HG03066 (cell line): ENCODE measurements at regions not wholly inside any gene's neighbourhood (a gene's known extent, or its start where the extent isn't known, plus 50 kb on each side); places are given as distances from the start of the nearest gene placed in this dataset.
"Not testable (repeated sequence)": the region's sequence is repeated elsewhere in the genome, so short reads cannot be mapped to it uniquely, and the experiment has no call there.

Experiments used
- ATAC-seq: cut with Tn5 transposase; IDR thresholded peaks from one replicate; pipeline ENCODE4 v1.9.1; 2021; ENCODE audit warnings: low read depth; ENCODE audit not compliant: unreplicated experiment

DNA sequence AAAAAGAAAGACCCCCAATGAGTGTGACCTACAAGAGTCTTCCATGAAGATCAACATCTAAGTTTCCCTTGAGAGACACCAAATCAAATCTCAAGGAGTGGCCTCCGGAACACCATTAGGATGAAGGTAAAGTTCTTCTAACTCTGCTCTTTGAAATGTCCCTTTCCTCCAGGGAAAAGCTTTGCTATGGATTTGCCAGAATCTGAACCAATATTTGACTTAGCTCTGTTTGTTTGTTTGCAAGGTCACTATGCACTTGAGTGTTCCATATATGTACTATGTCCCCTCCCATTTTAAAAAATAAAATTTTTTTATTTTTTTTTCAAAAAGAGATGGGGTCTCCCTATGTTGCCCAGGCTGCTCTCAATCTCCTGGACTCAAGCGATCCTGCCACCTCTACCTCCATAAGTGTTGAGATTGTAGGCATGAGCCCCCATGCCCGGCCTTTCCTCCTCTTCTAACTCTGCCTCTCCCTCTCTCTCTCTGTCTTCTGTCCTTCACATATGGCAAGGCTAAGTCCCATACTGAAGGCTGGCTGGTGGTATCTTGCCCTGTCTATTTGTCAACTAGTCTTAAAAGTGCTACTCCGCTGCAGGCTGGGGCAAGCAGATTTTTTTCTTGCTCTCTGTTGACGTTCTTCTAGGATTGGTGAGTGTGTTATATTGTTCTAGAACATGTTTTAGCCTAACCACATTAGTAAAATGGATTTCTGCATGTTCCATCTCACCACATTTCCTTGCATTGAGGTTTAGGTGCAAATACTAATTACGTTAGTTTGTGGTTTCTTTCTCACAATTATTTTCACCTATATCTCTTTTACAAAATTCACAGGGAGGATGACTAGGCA is 276.7 kb upstream of the DYNLRB2 start:
- ATAC-seq, result no peak

DNA sequence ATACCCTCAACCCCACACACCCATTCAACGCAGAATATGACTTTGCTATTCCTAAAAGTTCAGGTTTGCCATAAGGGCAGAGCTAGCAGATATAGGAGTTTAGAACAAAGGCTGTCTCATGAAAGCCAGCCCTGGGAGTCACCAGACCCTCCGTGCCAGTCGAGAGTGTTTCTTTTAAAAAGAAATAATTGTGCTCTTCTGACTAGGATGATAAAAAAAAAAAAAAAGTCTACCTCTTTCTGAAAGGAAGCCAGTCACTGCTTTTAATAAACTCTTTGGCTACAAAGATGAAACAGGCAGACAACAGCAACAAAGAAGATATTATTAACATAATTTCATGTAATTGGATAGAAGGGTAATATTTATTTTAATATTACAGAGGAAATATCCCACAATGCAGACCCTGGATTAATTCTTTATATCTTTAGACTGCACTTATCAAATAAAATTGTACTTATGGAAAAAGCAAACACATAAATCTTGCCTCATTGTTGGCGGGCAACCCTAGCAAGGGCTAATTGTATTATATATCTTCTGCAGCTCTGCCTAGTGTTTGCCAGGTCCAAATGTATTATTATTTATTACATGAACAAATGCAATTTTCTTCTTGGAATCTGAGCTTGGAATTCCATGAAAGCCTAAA is 277.5 kb upstream of the DYNLRB2 start:
- ATAC-seq, result no peak

DNA sequence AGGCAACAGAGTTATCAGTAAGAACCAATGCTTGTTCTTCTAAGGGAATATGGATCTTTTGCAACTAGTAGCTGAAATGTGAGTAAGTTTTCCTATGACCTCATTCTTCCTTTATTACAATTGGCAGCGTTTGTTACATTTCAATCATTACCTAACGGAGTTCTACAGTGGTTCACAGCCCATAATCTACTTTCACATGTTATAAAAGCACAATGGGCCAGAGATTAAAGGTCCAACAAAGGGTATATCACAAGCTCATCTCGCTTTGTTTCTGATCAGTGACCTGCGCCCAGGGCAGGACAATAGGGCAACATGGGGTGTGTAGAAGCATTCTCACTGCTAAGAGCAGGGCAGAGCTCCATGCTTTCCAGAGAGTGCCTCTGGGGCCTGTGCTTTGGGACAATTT is 279.9 kb upstream of the DYNLRB2 start:
- no peak for ATAC-seq

DNA sequence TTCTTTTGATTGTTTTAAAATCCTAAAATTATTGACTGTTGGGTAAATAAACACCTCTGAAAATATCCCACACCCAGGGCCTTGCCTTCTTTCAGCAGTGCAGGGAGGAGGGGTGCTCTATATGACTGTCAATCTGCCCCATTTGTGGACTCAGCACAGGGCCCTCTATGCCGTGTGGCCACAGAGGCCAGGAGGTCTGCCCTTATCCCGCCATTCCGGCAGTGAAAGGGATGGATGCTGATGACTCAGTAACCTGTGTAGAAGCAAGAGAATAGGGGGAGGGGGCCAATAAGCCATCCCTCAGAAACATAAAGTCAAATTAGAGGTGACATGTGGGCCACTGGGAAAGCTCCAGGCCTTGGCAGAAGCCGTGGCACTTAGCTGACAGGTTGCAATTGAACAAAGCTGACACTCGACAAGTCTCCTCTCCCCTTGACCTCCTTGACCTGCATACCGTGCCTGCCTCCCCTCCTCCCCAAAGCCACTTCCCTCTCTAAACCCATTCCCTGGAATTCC is 281.4 kb upstream of the DYNLRB2 start:
- ATAC-seq, result no peak

DNA sequence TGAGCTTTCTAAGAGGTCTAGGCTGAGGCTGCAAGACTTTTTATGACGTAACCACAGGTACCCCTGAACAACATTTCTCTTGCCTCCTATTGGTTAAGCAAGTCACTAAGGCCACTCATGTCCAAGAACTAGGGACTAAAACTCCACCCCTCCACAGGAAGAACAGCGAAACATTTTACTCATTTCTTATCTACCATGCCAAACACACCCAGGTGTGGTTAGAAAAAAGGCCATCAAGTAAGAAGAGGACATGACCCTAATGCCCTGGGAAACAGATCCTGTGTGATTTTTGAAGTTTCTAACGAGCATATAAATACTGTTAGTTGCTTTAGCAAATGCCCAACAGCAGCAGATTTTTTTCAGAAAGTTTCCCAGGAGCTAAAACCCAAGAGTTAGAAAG is 282.4 kb upstream of the DYNLRB2 start:
- ATAC-seq, result no peak

DNA sequence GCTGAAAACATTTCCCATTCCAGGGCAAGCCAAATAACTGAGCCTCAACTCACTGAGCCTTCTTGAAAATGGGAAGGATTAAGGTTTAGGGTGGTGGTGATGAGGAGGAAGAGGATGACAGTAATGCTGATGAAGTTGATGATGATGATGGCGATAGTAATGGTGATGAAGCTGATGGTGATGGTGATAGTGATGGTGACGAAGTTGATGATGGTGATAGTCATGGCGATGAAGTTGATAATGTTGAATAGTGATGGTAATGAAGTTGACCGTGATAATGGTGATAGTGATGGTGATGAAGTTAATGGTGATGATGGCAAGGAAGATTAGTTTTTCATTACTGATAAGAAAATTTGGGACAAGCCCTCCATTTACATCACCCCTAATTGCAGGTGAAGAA is 285.8 kb upstream of the DYNLRB2 start:
- ATAC-seq, result no peak

DNA sequence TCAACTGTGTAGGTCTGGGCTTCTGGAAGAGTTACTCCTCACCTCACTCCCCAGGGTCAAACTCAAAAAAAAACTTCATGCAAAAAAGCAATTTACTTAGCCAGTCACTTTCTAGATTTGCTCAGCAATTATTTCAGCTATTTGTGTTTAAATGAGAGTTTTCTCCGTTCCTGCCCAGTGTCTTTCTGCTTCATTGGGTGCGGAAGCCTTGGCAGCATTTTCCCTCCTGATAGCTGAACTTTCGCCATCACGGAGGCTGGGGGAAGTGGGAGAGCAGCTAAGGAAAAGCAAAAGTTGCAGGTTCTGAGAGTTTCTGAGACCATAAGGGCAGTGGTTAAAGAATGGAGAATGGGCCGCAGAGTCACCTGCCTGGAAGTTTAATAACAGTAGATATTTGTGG is 287.1 kb upstream of the DYNLRB2 start:
- ATAC-seq, result no peak

DNA sequence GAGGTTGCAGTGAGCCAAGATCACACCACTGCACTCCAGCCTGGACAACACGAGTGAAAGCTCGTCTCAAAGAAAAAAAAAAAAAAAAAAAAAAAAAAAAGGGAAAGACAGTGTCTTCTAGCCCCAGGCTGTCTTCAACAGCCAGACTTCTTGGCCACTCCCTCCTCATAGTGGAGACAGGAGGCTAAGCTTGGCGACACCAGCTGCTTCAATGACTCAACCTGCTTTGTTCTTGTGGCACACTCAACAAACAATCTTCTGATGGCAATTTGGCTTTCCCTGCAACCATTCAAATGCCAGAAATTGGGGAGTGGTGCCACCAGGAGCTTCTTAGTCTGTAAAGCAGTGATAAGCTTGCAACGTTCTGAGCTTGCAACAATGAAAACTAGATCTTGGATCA is 290.4 kb upstream of the DYNLRB2 start:
- no peak for ATAC-seq

DNA sequence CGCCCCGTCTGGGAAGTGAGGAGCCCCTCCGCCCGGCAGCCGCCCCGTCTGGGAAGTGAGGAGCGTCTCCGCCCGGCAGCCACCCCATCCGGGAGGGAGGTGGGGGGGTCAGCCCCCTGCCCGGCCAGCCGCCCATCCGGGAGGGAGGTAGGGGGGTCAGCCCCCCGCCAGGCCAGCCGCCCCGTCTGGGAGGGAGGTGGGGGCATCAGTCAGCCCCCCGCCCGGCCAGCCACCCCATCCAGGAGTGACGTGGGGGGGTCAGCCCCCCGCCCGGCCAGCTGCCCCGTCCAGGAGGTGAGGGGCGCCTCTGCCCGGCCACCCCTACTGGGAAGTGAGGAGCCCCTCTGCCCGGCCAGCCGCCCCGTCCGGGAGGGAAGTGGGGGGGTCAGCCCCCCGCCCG is 297.5 kb upstream of the DYNLRB2 start:
- not testable (repeated sequence) for ATAC-seq

DNA sequence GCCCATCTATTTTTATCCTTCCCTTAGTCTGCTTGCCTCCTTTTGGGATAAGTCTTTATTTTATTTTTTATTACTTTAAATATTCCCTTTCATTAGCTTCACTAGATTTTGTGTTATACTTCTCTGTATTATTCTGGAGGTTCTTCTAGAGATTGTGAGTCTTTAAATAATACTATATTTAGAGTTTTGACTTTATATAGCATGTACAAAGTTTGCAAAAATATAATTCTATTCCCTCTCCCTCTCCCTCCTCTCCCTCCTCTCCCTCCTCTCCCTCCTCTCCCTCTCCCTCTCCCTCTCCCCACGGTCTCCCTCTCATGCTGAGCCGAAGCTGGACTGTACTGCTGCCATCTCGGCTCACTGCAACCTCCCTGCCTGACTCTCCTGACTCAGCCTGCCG is 298.5 kb upstream of the DYNLRB2 start:
- not testable (repeated sequence) for ATAC-seq

DNA sequence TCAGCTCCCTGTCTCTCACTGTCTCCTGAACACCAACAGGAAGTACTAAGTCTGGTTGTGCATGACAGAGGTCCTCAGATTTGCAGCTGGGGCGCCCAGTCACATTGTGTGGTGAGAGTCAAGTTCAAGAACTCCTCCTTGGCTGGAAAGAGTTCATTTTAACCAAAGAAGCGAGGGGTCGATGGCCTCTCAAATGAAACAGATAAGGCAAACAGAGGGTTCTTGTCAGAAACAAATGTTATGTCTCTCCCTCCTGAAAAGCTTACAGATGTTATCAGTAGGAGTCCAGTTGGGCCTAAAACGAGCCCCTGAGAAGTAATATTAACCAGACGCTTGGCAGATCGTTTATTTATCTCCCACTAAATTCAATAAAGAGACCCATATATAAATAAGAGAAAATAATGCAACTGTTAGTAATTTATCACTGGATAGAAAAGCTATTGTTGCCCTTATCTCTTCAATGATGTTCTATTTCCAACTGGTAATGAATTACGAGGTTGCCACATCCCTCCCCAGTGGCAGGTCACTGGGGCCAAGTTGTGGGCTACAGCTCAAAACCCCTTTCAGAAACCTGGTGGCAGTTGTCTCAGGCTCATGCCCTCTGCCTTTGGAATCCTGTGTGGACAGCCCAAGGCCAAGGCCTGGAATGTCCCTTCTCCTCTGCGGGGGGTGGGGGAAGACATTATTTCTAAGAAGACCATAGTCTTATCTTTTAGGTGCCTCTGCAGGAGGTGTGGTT is 307.5 kb upstream of the DYNLRB2 start:
- no peak for ATAC-seq

DNA sequence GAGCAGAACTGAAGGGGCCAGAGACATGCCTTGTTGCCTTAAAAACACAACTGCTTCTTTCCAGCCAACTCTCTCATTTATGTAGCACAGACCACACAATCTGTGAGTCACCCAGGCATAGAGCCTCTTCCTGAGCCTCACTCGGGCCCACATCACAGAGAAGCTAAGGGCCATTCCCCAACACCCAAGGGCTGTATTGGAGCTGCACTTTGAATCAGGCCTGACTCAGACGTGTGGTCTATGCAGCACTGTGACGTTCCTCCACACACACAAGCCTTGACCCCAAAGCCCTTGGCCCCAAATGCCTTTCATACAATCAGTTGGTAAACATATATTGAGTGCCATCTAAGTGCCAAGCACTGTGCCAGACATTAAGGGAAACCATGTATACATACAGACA is 308.9 kb upstream of the DYNLRB2 start:
- ATAC-seq, result no peak

DNA sequence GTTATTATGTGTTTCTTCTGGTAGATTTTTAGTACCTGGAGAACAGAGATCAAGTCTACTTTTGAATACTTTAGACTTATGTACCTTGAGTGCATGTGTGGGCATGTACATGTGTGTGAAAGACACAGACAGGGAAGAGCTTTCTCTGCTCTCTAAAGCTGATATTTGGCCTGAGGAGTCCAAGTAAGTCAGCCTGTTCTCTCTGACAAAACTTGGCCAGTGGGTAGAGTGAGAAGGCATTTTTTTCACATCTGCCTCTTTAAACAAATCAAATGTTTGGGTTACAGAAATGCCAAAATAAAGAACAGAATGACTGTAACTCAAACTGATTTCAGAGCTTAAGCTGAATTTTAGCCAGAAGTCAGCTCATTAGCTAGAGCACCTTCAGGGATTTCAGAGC is 309.7 kb upstream of the DYNLRB2 start:
- no peak for ATAC-seq

DNA sequence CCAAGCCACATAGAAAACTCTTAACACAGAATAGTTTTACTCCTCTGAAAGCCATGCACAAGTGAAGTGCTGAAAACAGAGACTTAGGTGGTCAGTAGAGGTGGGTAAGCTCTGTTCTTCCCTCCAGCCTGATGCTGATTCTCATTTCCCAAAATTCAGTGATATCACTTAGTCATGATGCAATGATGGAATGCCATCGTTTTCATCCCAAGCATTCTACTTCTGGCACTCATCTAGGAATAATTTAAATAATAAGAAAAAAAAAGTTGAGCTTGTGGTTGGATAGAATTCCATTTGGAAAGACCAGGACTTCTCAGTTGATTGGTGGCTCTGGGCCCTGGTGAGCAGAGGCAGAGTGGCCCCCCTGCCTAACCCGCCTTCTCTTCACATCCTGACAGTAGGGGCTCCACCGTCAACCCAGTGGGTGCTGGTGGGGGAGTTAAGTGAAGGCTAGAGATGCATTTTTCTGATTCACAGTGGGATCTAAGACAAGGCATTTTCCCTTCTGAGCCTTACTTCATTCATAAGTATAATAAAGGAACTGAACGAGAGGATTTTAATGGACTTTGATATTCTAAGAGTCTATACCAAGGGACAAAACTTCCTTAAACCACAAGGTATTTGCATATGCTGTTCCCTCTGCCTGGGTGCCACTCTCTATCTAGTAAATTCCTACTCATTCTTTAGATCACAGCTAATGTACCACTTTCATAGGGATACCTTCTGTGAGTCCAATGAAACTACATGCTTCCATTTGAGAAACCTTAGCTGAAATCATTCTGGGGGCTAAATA is 310.3 kb upstream of the DYNLRB2 start:
- ATAC-seq, result no peak

DNA sequence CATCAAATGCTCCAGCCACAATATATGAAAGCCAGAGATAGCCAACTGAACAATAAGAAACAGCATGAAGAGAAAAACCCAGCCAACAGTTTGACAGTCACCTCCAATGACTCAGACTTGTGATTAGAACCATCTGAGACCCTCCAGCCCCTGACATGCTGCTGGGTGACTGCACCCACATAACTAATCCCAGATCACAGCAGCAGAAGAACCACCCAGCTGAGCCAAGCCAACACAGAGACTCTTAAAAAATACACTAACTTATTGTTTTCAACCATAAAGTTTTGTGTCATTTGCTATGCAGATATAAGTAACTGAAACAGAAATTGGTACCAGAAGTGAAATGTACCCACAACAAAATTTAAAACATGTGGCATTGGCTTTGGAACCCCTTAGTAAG is 314.3 kb upstream of the DYNLRB2 start:
- no peak for ATAC-seq

DNA sequence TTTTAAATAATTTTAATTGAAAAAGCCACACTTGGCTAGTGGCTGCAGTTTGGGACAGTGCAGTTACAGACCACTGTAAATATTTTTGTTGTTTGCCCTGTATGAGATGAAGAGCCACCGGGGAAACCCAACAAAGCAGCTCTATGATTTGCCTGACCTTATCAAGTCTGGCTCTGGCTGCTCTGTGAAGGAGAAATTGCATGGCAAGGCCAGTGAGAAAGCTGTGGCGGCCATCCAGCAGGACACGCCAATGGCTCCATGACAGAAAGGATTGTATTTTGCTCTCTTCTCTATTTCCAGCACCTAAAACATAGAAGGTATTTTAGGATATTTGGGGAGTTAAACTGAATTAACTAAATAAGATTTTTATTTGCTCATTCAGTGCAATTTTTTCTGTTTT is 330.0 kb upstream of the DYNLRB2 start:
- ATAC-seq, result no peak

DNA sequence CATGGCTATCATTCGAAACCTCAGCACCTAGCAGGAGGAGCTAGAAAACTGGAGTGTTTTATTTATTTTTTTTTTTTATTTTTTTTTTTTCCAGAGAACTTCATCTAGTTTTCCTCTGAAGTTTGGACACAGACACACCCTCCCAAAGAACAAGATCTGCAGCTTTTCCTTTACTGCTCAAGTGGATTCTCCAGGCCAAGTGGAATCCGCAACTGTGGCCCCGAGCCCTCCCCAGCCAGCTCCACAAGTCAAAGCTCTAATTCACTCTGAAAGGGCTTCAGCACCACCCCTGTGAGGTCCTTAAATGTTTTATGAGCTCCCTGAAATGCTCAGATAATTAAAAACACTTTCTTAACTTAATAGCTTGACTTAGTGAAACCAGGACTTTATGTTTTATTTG is 332.1 kb upstream of the DYNLRB2 start:
- ATAC-seq, result no peak

DNA sequence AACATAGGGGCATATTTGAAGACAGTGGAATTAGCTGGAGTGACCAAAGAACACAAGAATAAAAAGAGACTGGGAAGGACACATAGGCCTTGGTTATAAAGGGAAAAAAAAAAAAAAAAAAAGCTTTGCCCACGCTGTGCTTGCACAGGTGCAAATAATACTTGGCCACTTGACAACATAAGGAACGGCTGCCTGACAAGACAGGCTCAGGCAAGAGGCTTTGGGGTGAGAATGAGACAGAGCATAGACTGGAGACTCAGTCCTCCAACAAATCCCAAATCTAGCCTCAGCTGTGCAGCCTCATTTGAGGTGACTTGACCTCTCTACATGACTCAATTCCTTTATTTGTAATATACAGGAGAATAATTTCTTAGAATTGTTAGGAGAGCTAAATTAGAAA is 332.8 kb upstream of the DYNLRB2 start:
- no peak for ATAC-seq

DNA sequence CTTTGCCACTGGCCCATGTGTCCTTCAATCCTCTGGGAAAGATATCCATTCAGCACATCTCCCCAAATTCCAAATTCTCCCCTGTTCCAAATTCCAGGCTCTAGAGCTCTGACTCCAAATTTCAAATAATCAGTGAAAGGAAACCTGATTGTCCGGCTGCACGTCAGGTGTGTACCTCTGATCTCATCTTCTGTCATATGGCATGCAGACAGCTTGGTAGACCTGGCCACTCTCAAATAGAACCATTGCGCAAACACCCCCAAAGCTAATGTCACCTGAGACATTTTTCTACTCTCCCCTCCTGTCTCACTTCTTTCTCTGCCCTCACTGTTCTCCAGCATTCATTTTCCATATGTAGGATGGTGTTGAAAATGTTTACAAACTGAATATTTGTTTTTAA is 337.0 kb upstream of the DYNLRB2 start:
- ATAC-seq, result no peak

DNA sequence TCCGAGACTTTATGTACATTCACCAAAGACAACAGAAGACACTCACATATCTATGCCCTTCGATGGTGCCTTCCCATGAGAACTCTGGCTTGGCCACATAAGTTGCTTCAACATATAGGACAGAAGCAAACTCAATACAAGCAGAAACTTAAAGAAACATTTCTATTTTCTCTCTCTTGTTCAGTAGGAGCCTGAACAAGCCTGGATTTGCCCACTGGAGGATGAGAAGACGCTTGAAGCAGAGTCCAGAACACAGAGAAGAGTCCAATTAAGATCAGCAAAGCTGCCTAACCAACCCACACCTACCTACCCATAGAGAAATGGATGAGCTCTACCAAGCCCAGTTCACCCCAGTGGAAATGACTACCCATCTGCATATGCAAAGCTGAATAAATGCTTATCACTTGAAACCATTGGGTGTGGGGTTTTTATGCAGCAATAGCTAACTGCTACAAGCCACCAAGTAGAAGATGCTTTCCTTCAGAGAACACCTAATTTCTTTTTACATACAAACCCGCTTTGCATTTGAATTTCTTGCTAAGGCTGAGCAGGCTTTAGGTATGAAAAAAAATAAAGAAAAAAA is 337.9 kb upstream of the DYNLRB2 start:
- no peak for ATAC-seq
